GM18502 (cell line): ENCODE measurements at regions not wholly inside any gene's neighbourhood (a gene's known extent, or its start where the extent isn't known, plus 50 kb on each side); places are given as distances from the start of the nearest gene placed in this dataset.
"Not testable (repeated sequence)": the region's sequence is repeated elsewhere in the genome, so short reads cannot be mapped to it uniquely, and the experiment has no call there.

ENCODE experiments used
- ATAC-seq: cut with Tn5 transposase; IDR thresholded peaks from one replicate; pipeline ENCODE4 v1.9.1; 2021; ENCODE audit warnings: mild to moderate bottlenecking; ENCODE audit not compliant: unreplicated experiment, poor library complexity

DNA sequence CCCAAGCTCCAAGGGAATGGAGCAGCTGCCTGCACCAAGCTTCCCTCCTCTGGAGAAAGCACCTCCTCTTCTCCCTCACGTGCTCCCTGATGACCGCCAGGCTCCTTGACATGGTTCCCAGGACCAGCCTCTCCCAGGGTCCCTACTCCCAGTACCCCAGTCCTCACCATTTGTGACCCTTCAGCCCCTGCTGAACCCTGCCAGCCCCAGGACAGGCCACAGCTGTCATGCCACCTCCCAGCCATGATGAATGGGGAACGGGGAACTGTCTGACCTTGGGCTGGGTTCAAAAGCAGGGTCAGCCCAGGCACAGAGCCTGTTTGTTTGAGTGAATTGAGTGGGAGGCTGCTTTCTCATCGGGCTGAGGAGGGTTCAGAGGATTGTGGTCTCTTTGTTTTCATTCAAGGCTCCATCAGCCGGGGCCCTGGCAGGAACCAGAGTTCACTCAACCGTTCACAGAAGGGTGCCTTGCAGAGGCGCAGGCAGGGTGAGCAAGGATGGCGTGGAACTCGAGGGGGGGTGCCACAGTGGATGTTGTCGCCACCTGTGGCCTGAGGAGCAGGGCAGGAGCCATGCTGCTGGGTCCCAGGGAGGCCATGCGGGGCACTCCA, 344.5 kb upstream of the SFSWAP start:
- ATAC-seq, result no peak

DNA sequence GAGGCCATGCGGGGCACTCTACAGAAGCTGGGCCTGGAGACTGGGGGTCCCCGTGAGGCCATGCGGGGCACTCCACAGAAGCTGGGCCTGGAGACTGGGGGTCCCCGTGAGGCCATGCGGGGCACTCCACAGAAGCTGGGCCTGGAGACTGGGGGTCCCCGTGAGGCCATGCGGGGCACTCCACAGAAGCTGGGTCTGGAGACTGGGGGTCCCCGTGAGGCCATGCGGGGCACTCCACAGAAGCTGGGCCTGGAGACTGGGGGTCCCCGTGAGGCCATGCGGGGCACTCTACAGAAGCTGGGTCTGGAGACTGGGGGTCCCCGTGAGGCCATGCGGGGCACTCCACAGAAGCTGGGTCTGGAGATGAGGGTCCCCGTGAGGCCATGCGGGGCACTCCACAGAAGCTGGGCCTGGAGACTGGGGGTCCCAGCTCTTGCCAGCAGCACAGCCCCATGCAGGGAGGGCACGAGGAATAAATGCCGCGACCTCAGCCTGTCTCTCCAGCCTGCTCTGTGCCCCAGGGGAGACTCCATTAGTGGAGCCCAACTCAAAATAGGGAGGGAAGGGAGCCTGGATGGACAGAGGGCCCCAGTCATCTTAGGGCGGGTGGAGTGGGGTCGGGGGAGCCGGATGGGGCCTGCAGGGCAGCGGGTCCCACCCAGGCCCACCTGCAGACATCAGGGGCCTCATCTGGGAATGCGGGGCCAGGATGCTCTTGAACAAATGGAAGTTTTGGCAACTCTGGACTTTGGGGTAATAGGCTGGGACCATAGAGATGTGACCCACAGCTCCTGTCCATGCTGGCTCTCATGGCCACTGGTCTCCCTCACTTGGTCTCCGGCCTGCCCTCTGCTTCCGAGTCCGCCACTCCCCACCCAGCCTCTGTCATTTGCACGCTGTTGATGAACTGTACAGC, 343.6 kb upstream of the SFSWAP start:
- ATAC-seq, result not testable (repeated sequence)

DNA sequence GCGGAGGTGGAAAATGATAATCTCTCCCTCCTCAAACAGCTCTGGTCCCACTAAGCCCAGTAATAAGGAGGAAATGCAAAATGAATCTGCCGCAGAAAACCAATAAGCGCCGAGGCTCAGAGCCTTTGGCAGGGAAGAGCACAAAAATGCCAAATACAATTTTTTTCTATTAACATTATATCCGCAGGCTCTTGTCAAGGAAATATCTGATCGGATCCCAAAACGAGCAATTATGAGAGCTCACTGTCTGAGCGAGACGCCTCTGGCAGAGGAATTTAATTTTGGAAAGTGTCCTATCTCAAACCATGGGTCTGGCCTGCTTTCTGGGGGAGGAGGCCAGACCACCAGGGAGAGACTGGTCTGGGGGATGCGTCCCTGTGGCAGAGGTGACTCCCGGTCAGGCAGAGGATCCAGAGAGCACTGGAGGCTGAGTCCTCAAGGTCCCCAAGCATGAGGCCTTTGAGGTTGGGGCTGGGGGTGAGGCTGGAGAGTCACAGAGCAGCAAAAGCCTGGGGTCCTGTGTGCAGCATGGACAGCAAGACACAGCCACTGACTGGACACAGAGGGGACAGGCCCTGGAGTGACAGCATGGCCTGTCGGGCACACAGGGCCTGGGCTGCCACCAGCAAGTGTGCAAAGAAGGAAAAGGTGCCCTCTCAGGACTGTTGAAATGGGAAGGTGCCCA, 342.8 kb upstream of the SFSWAP start:
- ATAC-seq, result no peak

- no peak for ATAC-seq
Measured at GRCh38 chr12:131368668-131369071, 342.2 kb upstream of the SFSWAP start.

DNA sequence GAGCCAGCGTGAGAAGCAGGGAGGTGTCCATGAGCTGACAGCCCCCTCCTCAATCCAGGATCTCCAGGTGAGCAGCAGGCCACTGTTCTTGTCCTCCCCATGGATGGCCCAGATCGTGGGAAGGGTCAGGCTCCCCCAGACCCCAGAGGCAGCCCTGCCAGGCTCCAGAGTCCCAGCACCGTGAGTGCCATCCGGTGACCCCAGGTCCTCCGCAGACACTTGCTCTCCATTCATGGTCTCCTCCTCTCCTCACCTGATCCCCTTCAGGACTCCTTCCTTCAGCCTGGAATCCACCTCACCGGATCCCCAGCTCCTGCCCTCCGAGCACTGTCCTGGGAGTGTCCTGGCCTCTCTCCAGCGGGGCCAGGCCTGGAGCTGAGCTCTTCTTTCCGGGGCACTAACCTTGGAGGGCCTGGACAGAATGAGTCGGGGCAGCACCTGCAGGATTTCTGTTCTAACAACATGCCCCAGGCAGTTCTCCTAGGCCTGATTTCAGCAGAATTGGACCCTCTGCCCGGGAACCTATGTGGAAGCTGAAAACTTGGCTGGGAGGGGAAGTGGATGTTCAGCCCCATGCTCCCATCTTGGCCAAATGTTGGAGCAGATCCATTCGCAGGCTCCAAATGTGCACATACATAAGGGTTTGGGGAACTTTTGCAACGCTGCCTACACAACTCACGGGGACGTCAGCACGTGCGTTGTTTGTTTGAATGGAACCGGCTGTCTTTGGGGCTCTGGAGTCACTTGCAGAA, 341.6 kb upstream of the SFSWAP start:
- no peak for ATAC-seq

DNA sequence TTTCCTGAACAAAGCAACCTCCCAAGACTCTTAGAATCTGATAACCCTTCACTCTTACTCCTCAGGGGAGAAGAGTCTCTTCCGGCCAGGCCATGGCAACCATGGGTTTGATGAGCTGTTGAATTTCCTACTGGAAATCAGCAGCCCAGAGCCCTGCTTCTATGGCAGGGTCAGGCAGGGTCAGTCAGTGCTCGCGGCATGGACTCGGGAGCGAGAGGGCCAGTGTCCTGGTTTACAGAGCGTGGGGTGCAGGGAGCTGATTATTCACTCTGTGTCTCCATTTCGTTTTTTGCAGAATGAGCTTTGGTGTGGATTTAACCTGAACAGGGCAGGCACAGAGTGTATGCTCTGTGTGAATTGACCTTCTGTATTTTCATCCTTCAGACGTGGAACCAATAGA, 340.6 kb upstream of the SFSWAP start:
- ATAC-seq, result no peak

- ATAC-seq, result no peak
Measured at GRCh38 chr12:131370791-131371347, 340.0 kb upstream of the SFSWAP start.

GRCh38 chr12:131371401-131372170, 339.3 kb upstream of the SFSWAP start:
- ATAC-seq, result no peak

DNA sequence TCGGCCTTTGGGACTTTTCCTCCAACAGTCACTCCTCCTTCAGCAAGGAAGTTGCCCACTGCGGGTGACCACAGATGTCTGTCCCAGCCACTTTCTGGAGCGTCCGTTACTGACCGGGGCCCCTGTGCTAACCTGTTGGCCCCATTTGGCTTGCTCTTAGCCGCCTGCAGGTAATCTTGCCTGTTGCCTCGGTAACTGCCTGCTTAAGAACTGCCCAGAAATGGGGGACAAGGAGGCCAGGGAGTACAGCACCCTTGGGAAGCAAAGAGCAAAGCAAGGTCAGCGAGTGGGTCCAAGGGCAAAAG, 338.8 kb upstream of the SFSWAP start:
- ATAC-seq, result no peak

DNA sequence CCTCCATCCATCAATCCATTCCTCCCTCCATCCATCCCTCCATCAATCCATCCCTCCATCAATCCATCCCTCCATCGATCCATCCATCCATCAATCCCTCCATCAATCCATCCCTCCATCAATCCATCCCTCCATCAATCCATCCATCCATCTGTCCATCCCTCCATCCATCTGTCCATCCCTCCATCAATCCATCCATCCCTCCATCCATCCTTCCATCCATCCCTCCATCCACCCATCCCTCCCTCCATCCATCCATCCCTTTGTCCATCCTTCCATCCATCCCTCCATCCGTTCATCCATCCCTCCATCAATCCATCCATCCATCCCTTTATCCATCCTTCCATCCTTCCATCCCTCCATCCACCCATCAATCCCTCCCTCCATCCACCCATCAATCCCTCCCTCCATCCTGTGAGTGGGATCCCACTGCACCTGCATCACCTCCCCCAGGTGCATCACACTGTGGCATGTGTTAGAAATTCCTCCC, 338.1 kb upstream of the SFSWAP start:
- ATAC-seq, result no peak

GRCh38 chr12:131375261-131375971, 335.5 kb upstream of the SFSWAP start:
- no peak for ATAC-seq

- ATAC-seq, result no peak
Measured at GRCh38 chr12:131375972-131376345, 334.9 kb upstream of the SFSWAP start.

DNA sequence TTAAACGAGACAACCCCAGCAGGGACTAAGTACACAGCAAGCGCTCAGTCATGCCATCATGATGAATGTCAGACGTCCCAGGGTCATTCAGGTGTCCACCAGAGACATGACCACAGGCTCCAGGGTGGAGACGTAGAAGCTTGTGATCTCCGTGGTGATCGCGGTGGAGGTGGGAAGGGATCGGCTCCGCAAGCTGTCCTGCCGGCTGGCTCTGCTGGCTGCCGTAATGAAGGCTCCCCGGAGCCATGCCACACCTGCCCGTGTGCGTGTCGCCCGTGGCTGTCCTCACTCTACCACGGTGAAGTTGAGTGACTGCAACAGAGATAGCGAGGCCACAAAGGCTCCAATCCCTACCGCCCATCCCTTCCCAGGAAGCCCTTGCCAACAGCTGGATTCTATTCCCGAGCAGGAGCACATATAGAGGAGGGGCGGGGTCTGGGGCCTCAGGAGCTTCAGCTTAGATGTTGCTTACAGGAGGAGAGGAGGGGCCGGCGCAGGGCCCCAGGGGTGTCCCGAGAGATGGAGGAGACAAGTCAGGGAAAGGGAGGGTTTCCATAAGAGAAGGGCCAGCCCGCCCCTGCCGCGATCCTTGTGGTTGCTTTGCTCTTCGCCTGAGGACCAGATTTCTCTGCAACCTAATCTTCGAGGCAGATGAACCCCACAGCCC, 332.6 kb upstream of the SFSWAP start:
- no peak for ATAC-seq

- ATAC-seq, result no peak
Measured at GRCh38 chr12:131378861-131379665, 331.8 kb upstream of the SFSWAP start.

DNA sequence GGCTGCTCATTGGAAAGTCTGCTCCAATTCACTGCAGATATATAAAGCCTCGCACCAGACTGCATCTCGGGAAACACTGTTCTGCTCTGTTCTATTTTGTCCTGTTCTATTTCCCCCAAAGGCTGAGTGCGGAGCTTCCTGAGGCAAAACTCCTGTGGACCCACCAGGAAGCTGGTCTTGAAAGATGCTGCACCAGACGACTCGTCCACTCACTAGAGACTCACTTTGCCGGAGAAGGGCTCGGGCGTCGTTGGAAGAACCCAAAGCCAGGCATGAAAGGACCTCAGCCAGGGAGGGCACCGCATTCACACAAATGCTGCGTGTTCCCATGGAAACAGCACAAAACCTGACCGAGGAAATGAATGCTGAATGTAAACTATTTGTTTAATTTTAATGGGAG, 331.2 kb upstream of the SFSWAP start:
- ATAC-seq, result no peak

DNA sequence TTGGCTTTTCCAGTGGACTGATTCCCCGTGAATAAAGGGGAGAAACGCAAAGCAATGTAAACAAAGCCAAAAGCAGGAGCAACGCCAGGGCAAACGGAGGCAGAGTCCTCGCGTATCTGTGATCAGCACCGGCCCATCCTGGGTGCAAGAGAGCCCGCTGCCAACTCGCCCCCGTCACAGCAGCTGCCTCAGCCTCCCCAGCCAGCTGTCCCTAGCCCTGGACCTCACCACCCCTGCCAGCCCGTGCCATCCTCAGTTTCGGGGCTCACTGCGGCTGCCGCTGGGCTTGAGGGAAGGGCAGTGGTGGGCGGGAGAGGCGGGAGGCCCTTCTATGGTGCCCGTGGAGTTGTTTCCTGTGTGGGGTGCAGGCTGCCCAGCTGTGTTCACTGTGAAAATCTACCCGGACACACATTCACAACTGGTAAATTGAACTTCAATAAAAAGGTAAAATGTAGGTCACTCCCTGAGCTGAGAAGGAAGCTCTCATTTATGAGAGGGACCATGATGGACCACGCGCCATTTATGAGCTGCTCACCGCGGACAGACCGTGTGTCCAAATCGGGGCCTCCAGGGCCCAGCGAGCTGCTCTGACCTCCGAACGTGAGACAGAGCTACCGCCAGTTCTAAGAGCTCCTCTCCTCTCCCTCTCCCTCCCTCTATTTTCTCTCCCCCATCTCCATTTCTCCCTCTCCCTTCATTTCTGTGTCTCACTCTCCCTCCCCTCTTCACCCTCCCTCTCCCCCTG, 330.5 kb upstream of the SFSWAP start:
- no peak for ATAC-seq
